ENCODE measurements at regions not wholly inside any gene's neighbourhood (a gene's known extent, or its start where the extent isn't known, plus 50 kb on each side); places are given as distances from the start of the nearest gene placed in this dataset.

- H4K20me1 ChIP-seq (ENCODE audit: insufficient read depth, poor library complexity, severe bottlenecking) = no peaks in the 10 kb centered on the region
- no peak overlapping the region for H3K4me2 ChIP-seq
- H3K4me3 ChIP-seq = no peak overlapping the region
- H3K9me3 ChIP-seq (ENCODE audit: low read depth) = no peaks in the 10 kb centered on the region
- no peak for DNase-seq (ENCODE audit: low spot score)
- H2AFZ ChIP-seq = no peak overlapping the region
- TF ChIP-seq EZH2 (IDR thresholded peaks at IDR 0.05; ENCODE audit: borderline replicate concordance) (no peak), EZH2phosphoT487 (IDR thresholded peaks at IDR 0.05; ENCODE audit: low read depth, severe bottlenecking, unreplicated experiment) (no peak), CTCF (IDR thresholded peaks at IDR 0.05; ENCODE audit: poor library complexity) (no peak)
- H3K27me3 ChIP-seq = no peaks in the 10 kb centered on the region
- H3K79me2 ChIP-seq = no peaks in the 10 kb centered on the region
- H3K4me1 ChIP-seq (ENCODE audit: insufficient read depth) = peaks cover 3% of the 10 kb centered on the region
- no peaks in the 10 kb centered on the region for H3K36me3 ChIP-seq (replicated peaks; ENCODE audit: insufficient read depth, low read depth)
- no peak overlapping the region for H3K27ac ChIP-seq
- 74% methylated on average over 3 of the region's 3 CpGs for WGBS (ENCODE audit: low lambda C conversion rate, missing lambda C conversion rate)
- H3K9me2 ChIP-seq (replicated peaks; ENCODE audit: insufficient read depth) = no peaks in the 10 kb centered on the region
These were observed 177.0 kb upstream of the SP8 start for GRCh38 chr7:20963556-20964280.

GRCh38 chr7:20964281-20964918, 177.7 kb upstream of the SP8 start:
- 85% methylated on average over 5 of the region's 5 CpGs for WGBS (ENCODE audit: low lambda C conversion rate, missing lambda C conversion rate)
- no peak overlapping the region for H3K27ac ChIP-seq
- H3K4me3 ChIP-seq = no peak overlapping the region
- H4K20me1 ChIP-seq (ENCODE audit: insufficient read depth, poor library complexity, severe bottlenecking) = no peaks in the 10 kb centered on the region
- no peaks in the 10 kb centered on the region for H3K79me2 ChIP-seq
- no peak for TF ChIP-seq EZH2phosphoT487 (IDR thresholded peaks at IDR 0.05; ENCODE audit: low read depth, severe bottlenecking, unreplicated experiment)
- no peak for TF ChIP-seq EZH2 (IDR thresholded peaks at IDR 0.05; ENCODE audit: borderline replicate concordance)
- no peak for TF ChIP-seq CTCF (IDR thresholded peaks at IDR 0.05; ENCODE audit: poor library complexity)
- no peaks in the 10 kb centered on the region for H3K9me3 ChIP-seq (ENCODE audit: low read depth)
- no peak overlapping the region for H2AFZ ChIP-seq
- no peaks in the 10 kb centered on the region for H3K36me3 ChIP-seq (replicated peaks; ENCODE audit: insufficient read depth, low read depth)
- H3K4me2 ChIP-seq = no peak overlapping the region
- H3K9me2 ChIP-seq (replicated peaks; ENCODE audit: insufficient read depth) = no peaks in the 10 kb centered on the region
- DNase-seq (ENCODE audit: low spot score) = no peak
- no peaks in the 10 kb centered on the region for H3K27me3 ChIP-seq
- H3K4me1 ChIP-seq (ENCODE audit: insufficient read depth) = no peaks in the 10 kb centered on the region

- 81% methylated on average over 3 of the region's 3 CpGs for WGBS (ENCODE audit: low lambda C conversion rate, missing lambda C conversion rate)
- Histone ChIP-seq H2AFZ (no peak overlapping the region), H3K9me2 (replicated peaks; ENCODE audit: insufficient read depth) (no peaks in the 10 kb centered on the region), H3K9me3 (ENCODE audit: low read depth) (no peaks in the 10 kb centered on the region), H4K20me1 (ENCODE audit: insufficient read depth, poor library complexity, severe bottlenecking) (no peaks in the 10 kb centered on the region), H3K79me2 (no peaks in the 10 kb centered on the region), H3K27me3 (no peaks in the 10 kb centered on the region), H3K4me2 (no peak overlapping the region), H3K36me3 (replicated peaks; ENCODE audit: insufficient read depth, low read depth) (no peaks in the 10 kb centered on the region), H3K4me1 (ENCODE audit: insufficient read depth) (no peaks in the 10 kb centered on the region), H3K27ac (no peak overlapping the region), H3K4me3 (no peak overlapping the region)
- DNase-seq (ENCODE audit: low spot score) = no peak
- no peak for TF ChIP-seq EZH2phosphoT487 (IDR thresholded peaks at IDR 0.05; ENCODE audit: low read depth, severe bottlenecking, unreplicated experiment)
- no peak for TF ChIP-seq CTCF (IDR thresholded peaks at IDR 0.05; ENCODE audit: poor library complexity)
- no peak for TF ChIP-seq EZH2 (IDR thresholded peaks at IDR 0.05; ENCODE audit: borderline replicate concordance)
These were observed 184.5 kb upstream of the SP8 start for GRCh38 chr7:20971219-20971618.
